ENCODE measurements at regions not wholly inside any gene's neighbourhood (a gene's known extent, or its start where the extent isn't known, plus 50 kb on each side); places are given as distances from the start of the nearest gene placed in this dataset.

GRCh38 chr12:65529771-65530435 is 251.4 kb downstream of the MSRB3 start:
- no TSS peak for BruUV-seq (replicated peaks)
- ChIA-PET POLR2A (ENCODE audit: unreplicated experiment) (interaction anchor here (0.7 kb wide), 1 partner anchor 52 kb away, joined by 3 read pairs; no protein-coding TSS in a partner anchor), CTCF (no interaction called here)
- no peaks in the 10 kb centered on the region for H3K27me3 ChIP-seq (ENCODE audit: low read length)
- no peaks in the 10 kb centered on the region for H3K36me3 ChIP-seq (ENCODE audit: low read depth, low read length)
- H4K20me1 ChIP-seq (ENCODE audit: low read length) = no peaks in the 10 kb centered on the region
- ATAC-seq (no peak), DNase-seq (no peak)
- H3K79me2 ChIP-seq (ENCODE audit: low read length) = no peaks in the 10 kb centered on the region
- H2AFZ ChIP-seq (ENCODE audit: low read length) = no peak overlapping the region
- H3K4me3 ChIP-seq (ENCODE audit: low read length) = no peak overlapping the region
- H3F3A ChIP-seq (ENCODE audit: low read length, unreplicated experiment) = no peaks in the 10 kb centered on the region
- H3K27ac ChIP-seq (ENCODE audit: low read length) = no peak overlapping the region
- intact Hi-C loops (cut with micrococcal nuclease) = no loop called here
- no peak overlapping the region for H3K4me2 ChIP-seq (ENCODE audit: low read length)
- no peaks in the 10 kb centered on the region for H3K9me3 ChIP-seq (ENCODE audit: low read length)
- no peak overlapping the region for H3K9ac ChIP-seq (ENCODE audit: low read length)
- H3K4me1 ChIP-seq (ENCODE audit: insufficient read depth, low read length) = peaks cover 56% of the 10 kb centered on the region
- H3K9me2 ChIP-seq (replicated peaks; ENCODE audit: low read length) = no peaks in the 10 kb centered on the region
- TF ChIP-seq EZH2 (IDR thresholded peaks at IDR 0.05; ENCODE audit: low read length, unreplicated experiment) (no peak), EZH2phosphoT487 (IDR thresholded peaks at IDR 0.05; ENCODE audit: borderline replicate concordance, low read length) (no peak), CTCF (conservative IDR thresholded peaks at IDR 0.05; ENCODE audit: low read depth, low read length) (no peak)

GRCh38 chr12:65532162-65532561 is 253.7 kb downstream of the MSRB3 start:
- CTCF ChIA-PET = interaction anchor here (1.3 kb wide), 1 partner anchor 143 kb away, joined by 4 read pairs; no protein-coding TSS in a partner anchor

More at GRCh38 chr12:65532162-65532561, 253.7 kb downstream of the MSRB3 start:
- no peak overlapping the region for H2AFZ ChIP-seq (ENCODE audit: low read length)
- peak; percentile 16 for DNase-seq
- ATAC-seq = no peak
- intact Hi-C loops (cut with micrococcal nuclease) = loop anchor here (2.0 kb wide), 2 partner anchors 41 to 219 kb away; no protein-coding TSS in a partner anchor
- peak overlapping the region; percentile 52 for H3K9ac ChIP-seq (ENCODE audit: low read length)
- BruUV-seq (replicated peaks) = no TSS peak
- H3K4me2 ChIP-seq (ENCODE audit: low read length) = peak overlapping the region; percentile 77
- H3K79me2 ChIP-seq (ENCODE audit: low read length) = no peaks in the 10 kb centered on the region
- peaks cover 53% of the 10 kb centered on the region for H3K4me1 ChIP-seq (ENCODE audit: insufficient read depth, low read length)
- H3K27ac ChIP-seq (ENCODE audit: low read length) = peak overlapping the region; percentile 92
- peaks cover 10% of the 10 kb centered on the region for H3F3A ChIP-seq (ENCODE audit: low read length, unreplicated experiment)
- H3K9me2 ChIP-seq (replicated peaks; ENCODE audit: low read length) = no peaks in the 10 kb centered on the region
- POLR2A ChIA-PET (ENCODE audit: unreplicated experiment) = interaction anchor here (0.6 kb wide), 1 partner anchor 107 kb away, joined by 3 read pairs; no protein-coding TSS in a partner anchor
- no peaks in the 10 kb centered on the region for H3K27me3 ChIP-seq (ENCODE audit: low read length)
- no peak for TF ChIP-seq EZH2 (IDR thresholded peaks at IDR 0.05; ENCODE audit: low read length, unreplicated experiment)
- TF ChIP-seq CTCF (conservative IDR thresholded peaks at IDR 0.05; ENCODE audit: low read depth, low read length) = no peak
- TF ChIP-seq EZH2phosphoT487 (IDR thresholded peaks at IDR 0.05; ENCODE audit: borderline replicate concordance, low read length) = no peak
- no peaks in the 10 kb centered on the region for H3K36me3 ChIP-seq (ENCODE audit: low read depth, low read length)
- H3K9me3 ChIP-seq (ENCODE audit: low read length) = no peaks in the 10 kb centered on the region
- H4K20me1 ChIP-seq (ENCODE audit: low read length) = no peaks in the 10 kb centered on the region
- H3K4me3 ChIP-seq (ENCODE audit: low read length) = no peak overlapping the region
